Thymus (tissue), 11 donors: ENCODE measurements at regions not wholly inside any gene's neighbourhood (a gene's known extent, or its start where the extent isn't known, plus 50 kb on each side); places are given as distances from the start of the nearest gene placed in this dataset.
"Not testable (repeated sequence)": the region's sequence is repeated elsewhere in the genome, so short reads cannot be mapped to it uniquely, and the experiment has no call there.

Experiments used
- DNase-seq, 9 donors: peaks; one replicate each; pipeline ENCODE4 v3.0.0-alpha.2; 2013; ENCODE audit warnings: low spot score in 9 of 9, low read depth in 6 of 9, missing footprints in 1 of 9
- H3K27ac ChIP-seq, 2 donors: one replicate each; pipeline ENCODE4 v1.5.1; 2013; ENCODE audit warnings: control low read depth in 1 of 2, low read depth in 1 of 2, low read length in 1 of 2, mild to moderate bottlenecking in 1 of 2, moderate library complexity in 1 of 2
- H3K27me3 ChIP-seq, 2 donors: one replicate each; pipeline ENCODE4 v1.5.1; 2013; ENCODE audit warnings: low read length in 1 of 2; ENCODE audit not compliant: control insufficient read depth in 2 of 2, insufficient read depth in 1 of 2
- H3K36me3 ChIP-seq, 2 donors: one replicate each; pipeline ENCODE4 v1.5.1; 2013; ENCODE audit warnings: low read length in 1 of 2, mild to moderate bottlenecking in 1 of 2, moderate library complexity in 1 of 2; ENCODE audit not compliant: control insufficient read depth in 2 of 2, insufficient read depth in 2 of 2
- H3K4me1 ChIP-seq, 2 donors: one replicate each; pipeline ENCODE4 v1.5.1; 2013; ENCODE audit warnings: low read length in 2 of 2; ENCODE audit not compliant: control insufficient read depth in 2 of 2, insufficient read depth in 2 of 2
- H3K4me3 ChIP-seq, 2 donors: one replicate each; pipeline ENCODE4 v1.5.1; 2013; ENCODE audit warnings: low read length in 2 of 2, control low read depth in 1 of 2, mild to moderate bottlenecking in 1 of 2
- H3K9me3 ChIP-seq, 2 donors: one replicate each; pipeline ENCODE4 v1.5.1; 2013; ENCODE audit warnings: low read length in 1 of 2, mild to moderate bottlenecking in 1 of 2; ENCODE audit not compliant: control insufficient read depth in 2 of 2, insufficient read depth in 1 of 2
- WGBS: extraction: QIAGEN DNeasy Blood & Tissue Kit; methylation state at CpG from one replicate; pipeline ENCODE4 v1.1.7; 2013; 5-methylcytosine and 5-hydroxymethylcytosine counted together
- donor health status: healthy.

DNA sequence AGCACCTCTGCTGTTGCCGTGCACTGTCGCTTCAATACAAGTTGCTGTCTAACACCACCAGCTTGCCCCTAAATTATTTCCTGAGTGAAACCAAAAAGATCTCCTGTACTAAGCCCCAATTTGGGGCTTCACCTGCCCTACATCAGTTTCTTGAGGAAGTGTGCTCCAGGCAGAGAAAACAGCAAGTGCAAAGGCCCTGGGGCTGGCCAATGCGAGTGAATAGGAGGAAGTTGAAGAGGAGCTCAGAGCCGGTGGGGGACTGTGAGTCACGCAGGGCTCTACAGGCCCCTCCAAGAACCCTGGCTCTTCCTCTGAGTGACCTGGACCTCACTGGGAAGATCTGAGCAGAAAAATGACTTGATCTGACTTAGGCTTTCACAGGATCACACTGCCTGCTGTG, 117.2 kb downstream of the IPO8 start:
- 85% methylated on average over 5 of the region's 5 CpGs for WGBS
- H3K27ac ChIP-seq = no peak overlapping the region
- no peaks in the 10 kb centered on the region for H3K4me1 ChIP-seq
- no peak for DNase-seq
- H3K4me3 ChIP-seq = no peak overlapping the region
- H3K27me3 ChIP-seq = no peaks in the 10 kb centered on the region
- H3K9me3 ChIP-seq = no peaks in the 10 kb centered on the region
- no peaks in the 10 kb centered on the region for H3K36me3 ChIP-seq

DNA sequence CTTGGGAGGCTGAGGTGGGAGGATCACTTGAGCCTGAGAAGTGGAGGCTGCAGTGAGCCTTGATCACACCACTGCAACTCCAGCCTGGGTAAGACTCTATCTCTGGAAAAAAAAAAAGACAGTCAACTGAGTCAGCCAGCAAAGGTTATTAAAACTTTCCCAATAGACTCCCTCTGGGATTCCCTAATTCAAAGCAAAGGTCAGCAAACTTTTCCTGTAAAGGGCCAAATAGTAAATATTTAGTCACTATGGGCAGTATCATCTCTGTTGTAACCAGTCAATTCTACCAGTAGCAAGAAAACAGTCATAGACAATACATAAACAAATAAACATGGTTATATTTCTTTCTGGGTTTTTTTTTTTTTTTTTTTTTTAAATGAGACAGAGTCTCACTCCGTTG, 122.5 kb downstream of the IPO8 start:
- no peak for DNase-seq
- Histone ChIP-seq H3K27ac (no peak overlapping the region), H3K36me3 (no peaks in the 10 kb centered on the region), H3K4me1 (no peaks in the 10 kb centered on the region), H3K4me3 (no peak overlapping the region), H3K9me3 (no peaks in the 10 kb centered on the region), H3K27me3 (no peaks in the 10 kb centered on the region)
- 96% methylated on average over 1 of the region's 1 CpG for WGBS

DNA sequence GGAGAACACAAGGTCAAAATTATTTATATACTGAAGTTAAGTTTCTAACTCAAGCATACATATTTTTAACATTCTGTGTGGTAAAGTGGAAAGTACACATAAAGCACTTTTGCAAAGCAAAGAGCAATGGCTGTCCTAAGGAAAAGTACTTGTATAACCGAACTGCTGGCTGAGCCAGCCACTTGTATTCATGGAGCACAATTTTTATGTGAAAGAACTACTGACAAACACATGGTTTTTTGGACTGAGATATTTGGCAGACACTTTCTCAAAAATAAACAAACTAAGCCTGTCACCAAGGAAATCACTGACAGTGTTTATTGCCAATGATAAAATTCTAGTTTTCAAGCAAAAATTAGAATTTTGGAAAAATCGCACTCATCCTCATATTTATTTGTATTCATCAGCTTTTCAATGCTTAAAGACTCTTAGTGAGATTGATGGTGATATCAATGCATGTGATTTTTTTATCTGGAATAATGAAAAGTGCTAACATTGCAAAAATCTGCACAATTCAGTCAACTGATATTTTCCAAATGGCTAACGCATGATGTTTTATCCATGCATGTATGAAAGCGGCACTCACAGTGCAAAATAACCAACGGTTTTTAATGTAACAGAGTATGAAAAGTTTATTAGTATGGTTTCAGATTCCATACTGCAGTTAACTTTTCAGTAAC, 125.3 kb downstream of the IPO8 start:
- H3K4me1 ChIP-seq = no peaks in the 10 kb centered on the region
- WGBS = 95% methylated on average over 5 of the region's 5 CpGs

DNA sequence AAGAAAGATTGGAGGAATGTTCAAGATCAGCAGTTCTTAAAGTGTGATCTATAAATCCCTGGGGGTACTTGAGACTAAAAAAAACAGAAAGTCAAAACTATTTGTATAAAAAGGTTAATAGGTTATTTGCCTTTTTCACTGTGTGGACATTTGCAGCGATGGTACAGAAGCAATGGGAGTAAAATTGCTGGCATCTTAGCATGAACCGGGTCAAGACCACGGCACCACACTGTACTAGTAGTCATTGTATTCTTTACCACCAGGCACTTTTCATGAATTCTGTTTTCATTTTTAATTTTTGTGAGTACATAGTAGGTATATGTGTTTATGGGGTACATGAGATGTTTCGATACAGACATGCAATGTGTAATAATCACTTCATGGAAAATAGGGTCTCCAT, 126.2 kb downstream of the IPO8 start:
- DNase-seq = no peak
- 68% methylated on average over 4 of the region's 4 CpGs for WGBS
- no peaks in the 10 kb centered on the region for H3K36me3 ChIP-seq
- no peak overlapping the region for H3K27ac ChIP-seq
- no peaks in the 10 kb centered on the region for H3K4me1 ChIP-seq
- H3K27me3 ChIP-seq = no peaks in the 10 kb centered on the region
- H3K9me3 ChIP-seq = no peaks in the 10 kb centered on the region
- H3K4me3 ChIP-seq = no peak overlapping the region

More for the DNA sequence above, 125.3 kb downstream of the IPO8 start:
- H3K4me3 ChIP-seq = no peak overlapping the region
- no peaks in the 10 kb centered on the region for H3K36me3 ChIP-seq
- no peak overlapping the region for H3K27ac ChIP-seq
- no peaks in the 10 kb centered on the region for H3K27me3 ChIP-seq
- no peak for DNase-seq
- no peaks in the 10 kb centered on the region for H3K9me3 ChIP-seq

DNA sequence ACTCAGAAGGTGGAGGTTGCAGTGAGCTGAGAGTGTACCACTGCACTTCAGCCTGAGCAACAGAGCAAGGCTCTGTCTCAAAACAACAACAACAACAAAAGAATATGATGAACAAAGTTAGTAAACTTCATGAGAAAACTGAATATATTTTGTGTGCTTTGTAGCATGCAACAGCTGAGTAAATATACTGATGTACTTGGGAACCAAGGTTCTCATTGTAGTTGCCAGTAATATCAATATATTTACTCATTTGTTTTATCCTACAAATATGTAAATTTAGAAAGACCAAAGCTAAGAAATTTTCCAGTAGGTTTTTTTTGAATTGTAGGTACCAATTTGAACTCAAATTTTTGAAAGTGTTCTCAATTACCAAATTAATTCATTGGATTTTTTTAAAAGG, 127.2 kb downstream of the IPO8 start:
- DNase-seq = no peak
- no peaks in the 10 kb centered on the region for H3K4me1 ChIP-seq
- no peak overlapping the region for H3K4me3 ChIP-seq
- no peaks in the 10 kb centered on the region for H3K36me3 ChIP-seq
- no peak overlapping the region for H3K27ac ChIP-seq
- H3K9me3 ChIP-seq = no peaks in the 10 kb centered on the region
- H3K27me3 ChIP-seq = no peaks in the 10 kb centered on the region

DNA sequence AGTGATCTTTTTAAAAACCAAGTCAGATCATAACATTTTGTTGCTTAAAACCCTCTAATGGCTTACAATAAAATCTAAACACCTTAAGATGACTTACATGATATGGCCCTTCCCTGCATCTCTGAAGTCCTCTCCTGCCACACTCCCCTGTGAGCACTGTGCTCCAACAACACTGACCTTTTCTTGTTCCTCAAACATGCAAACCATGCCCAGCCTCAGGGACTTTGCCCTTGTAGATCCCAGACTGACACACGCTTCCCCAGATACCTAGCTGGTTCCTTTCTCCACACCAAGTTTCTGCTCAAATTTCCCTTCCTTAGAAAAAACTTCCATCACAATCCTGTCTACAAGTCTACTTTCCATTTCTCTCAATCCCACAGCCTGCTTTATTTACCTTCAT, 128.6 kb downstream of the IPO8 start:
- no peak overlapping the region for H3K27ac ChIP-seq
- WGBS = 96% methylated on average over 1 of the region's 1 CpG
- H3K36me3 ChIP-seq = no peaks in the 10 kb centered on the region
- H3K9me3 ChIP-seq = no peaks in the 10 kb centered on the region
- no peak for DNase-seq
- no peaks in the 10 kb centered on the region for H3K27me3 ChIP-seq
- H3K4me3 ChIP-seq = no peak overlapping the region
- H3K4me1 ChIP-seq = no peaks in the 10 kb centered on the region

DNA sequence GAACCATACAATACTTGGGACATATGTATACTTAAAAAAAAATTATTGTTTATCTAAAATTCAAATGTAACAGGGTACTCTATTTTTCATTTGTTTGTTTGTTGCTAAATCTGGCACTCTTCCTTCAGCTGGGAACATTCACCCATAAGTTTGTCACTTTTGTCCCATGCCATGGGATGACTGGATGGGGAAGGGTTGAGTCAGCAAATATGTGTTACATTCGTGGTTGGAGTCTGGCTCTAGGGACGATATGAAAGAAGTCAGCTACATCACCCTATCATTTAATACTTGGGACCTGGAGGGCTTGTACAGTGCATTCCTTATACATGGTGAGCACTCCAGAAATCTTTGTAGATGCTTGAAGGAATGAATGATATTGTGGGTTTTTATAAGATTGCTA, 131.3 kb downstream of the IPO8 start:
- Histone ChIP-seq H3K27me3 (no peaks in the 10 kb centered on the region), H3K4me1 (no peaks in the 10 kb centered on the region), H3K36me3 (no peaks in the 10 kb centered on the region), H3K9me3 (no peaks in the 10 kb centered on the region), H3K27ac (no peak overlapping the region), H3K4me3 (no peak overlapping the region)
- 93% methylated on average over 2 of the region's 2 CpGs for WGBS
- DNase-seq = no peak

DNA sequence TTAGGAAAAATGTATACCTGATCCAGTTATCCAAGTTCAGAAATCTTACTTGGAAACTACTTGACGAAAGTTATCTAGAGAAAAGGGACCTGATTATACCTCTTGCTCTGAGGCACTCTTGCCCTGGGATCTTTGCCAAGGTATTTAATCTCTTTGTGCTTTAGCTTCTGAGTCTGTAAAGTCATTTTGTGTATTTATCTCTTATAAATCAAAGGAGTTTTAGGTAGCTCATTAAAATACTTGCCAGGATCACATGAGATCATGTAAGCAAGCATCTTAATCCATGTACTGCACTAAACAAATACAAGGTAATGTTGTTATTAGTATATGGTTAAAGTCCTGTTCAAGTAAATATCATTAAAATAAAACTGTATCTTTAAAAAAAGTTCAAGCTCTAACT, 147.5 kb downstream of the IPO8 start:
- no peaks in the 10 kb centered on the region for H3K27me3 ChIP-seq
- peaks cover 0 to 9% of the 10 kb centered on the region in 2 donors for H3K9me3 ChIP-seq
- no peak overlapping the region for H3K4me3 ChIP-seq
- H3K27ac ChIP-seq = no peak overlapping the region
- no peaks in the 10 kb centered on the region for H3K36me3 ChIP-seq
- H3K4me1 ChIP-seq = no peaks in the 10 kb centered on the region
- DNase-seq = no peak
- WGBS = 96% methylated on average over 1 of the region's 1 CpG

DNA sequence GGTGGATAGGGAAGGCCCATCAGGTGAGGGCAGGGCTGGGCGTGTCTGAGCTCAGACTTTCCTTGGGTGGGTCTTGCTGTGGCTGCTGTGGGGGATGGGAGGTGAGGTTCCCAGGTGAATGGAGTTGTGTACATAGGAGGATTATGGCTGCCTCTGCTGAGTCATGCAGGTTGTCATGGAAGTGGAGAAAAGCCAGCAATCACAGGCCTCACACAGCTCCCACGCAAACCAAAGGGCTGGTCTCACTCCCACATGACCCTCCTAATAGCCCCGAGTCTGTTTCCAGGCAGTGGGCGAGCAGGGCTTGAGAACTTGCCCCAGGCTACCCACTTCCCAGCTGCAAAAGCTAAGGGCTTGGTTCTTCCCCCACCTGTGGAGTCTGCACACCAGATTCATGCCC, 149.5 kb downstream of the IPO8 start:
- Histone ChIP-seq H3K4me3 (no peak overlapping the region), H3K27ac (no peak overlapping the region), H3K27me3 (no peaks in the 10 kb centered on the region), H3K36me3 (no peaks in the 10 kb centered on the region), H3K4me1 (no peaks in the 10 kb centered on the region), H3K9me3 (peaks cover 0 to 9% of the 10 kb centered on the region in 2 donors)
- DNase-seq = no peak
- WGBS = 92% methylated on average over 4 of the region's 4 CpGs

DNA sequence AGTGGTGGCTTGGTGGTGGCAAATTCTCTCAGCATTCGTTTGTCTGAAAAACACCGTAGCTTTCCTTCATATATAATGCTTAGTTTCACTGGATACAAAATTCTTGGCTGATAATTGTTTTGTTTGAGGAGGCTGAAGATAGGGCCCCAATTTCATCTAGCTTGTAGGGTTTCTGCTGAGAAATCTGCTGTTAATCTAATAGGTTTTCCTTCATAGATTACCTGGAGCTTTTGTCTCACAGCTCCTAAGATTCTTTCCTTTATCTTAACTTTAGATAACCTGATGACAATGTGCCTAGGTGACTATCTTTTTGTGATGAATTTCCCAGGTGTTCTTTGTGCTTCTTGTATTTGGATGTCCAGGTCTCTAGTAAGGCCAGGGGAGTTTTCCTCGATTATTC, 151.0 kb downstream of the IPO8 start:
- H3K27me3 ChIP-seq, DNase-seq, H3K36me3 ChIP-seq, H3K9me3 ChIP-seq, H3K4me3 ChIP-seq, H3K27ac ChIP-seq, H3K4me1 ChIP-seq: not testable (repeated sequence)
- WGBS = 94% methylated on average over 3 of the region's 3 CpGs
